Effector memory CD4-positive, alpha-beta T cell (primary cell): ENCODE measurements at regions not wholly inside any gene's neighbourhood (a gene's known extent, or its start where the extent isn't known, plus 50 kb on each side); places are given as distances from the start of the nearest gene placed in this dataset.
"Not testable (repeated sequence)": the region's sequence is repeated elsewhere in the genome, so short reads cannot be mapped to it uniquely, and the experiment has no call there.

Experiments used
- DNase-seq, 3 donors: peaks; one replicate each; pipeline ENCODE4 v3.0.0-alpha.2; 2020
- H3K27ac ChIP-seq: 2 replicates; pipeline ENCODE4 v1.7.0; 2013; ENCODE audit warnings: mild to moderate bottlenecking, low read length, moderate library complexity; ENCODE audit not compliant: insufficient read depth, poor library complexity, severe bottlenecking
- H3K27me3 ChIP-seq: replicated peaks from 2 replicates; pipeline ENCODE4 v1.7.0; 2013; ENCODE audit warnings: mild to moderate bottlenecking, low read length; ENCODE audit not compliant: insufficient read depth, control insufficient read depth, poor library complexity, severe bottlenecking
- H3K36me3 ChIP-seq: 2 replicates; pipeline ENCODE4 v1.7.0; 2013; ENCODE audit warnings: mild to moderate bottlenecking, low read length, moderate library complexity; ENCODE audit not compliant: control insufficient read depth, insufficient read depth
- H3K4me1 ChIP-seq: 2 replicates; pipeline ENCODE4 v1.7.0; 2013; ENCODE audit warnings: low read length, mild to moderate bottlenecking; ENCODE audit not compliant: control insufficient read depth, insufficient read depth, poor library complexity, severe bottlenecking
- H3K4me3 ChIP-seq: 2 replicates; pipeline ENCODE4 v1.7.0; 2013; ENCODE audit warnings: low read length, low read depth, mild to moderate bottlenecking; ENCODE audit not compliant: insufficient read depth, poor library complexity, severe bottlenecking
- H3K9me3 ChIP-seq: 2 replicates; pipeline ENCODE4 v1.7.0; 2013; ENCODE audit warnings: mild to moderate bottlenecking, low read length, moderate library complexity; ENCODE audit not compliant: control insufficient read depth

DNA sequence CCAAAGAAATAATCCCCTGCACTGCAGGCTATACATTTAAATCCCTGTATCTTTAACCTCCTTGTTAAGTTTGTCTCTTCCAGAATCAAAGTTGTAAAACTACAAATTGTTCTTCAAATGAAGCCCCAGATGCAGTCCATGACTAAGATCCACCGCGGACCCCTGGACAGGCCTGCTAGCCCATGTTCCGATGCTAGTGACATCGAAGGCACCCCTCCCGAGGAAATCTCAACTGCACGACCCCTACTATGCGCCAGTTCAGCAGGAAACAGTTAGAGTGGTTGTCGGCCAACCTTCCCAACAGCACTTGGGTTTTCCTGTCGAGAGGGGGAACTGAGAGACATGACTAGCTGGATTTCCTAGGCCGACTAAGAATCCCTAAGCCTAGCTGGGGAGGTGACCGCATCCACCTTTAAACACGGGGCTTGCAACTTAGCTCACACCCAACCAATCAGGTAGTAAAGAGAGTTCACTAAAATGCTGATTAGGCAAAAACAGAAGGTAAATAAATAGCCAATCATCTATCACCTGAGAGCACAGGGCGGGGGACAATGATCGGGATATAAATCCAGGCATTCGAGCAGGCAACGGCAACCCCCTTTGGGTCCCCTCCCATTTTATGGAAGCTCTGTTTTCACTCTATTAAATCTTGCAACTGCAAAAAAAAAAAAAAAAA is 523.9 kb downstream of the REEP3 start:
- not testable (repeated sequence) for H3K9me3 ChIP-seq, H3K4me3 ChIP-seq, H3K36me3 ChIP-seq, H3K27ac ChIP-seq, DNase-seq, H3K27me3 ChIP-seq, H3K4me1 ChIP-seq

DNA sequence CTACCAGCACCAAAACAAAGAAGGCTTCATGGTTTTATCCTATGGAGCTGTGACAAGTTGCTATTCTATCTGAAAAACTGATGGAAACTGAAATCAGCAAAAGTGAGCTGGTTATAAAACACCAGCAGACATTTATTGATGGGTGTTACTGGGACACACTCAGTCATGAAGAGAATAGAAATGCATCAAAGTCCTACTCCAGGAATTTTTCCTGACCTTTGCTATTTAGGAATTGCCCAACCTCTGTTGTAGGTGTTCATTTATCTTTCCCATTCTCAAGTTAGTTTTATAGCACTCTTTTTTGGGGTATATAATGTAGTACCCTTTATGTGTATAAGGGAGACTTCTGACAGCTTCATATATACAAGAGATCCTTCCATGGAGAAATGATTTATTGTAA is 533.2 kb downstream of the REEP3 start:
- no peaks in the 10 kb centered on the region for H3K9me3 ChIP-seq
- no peaks in the 10 kb centered on the region for H3K36me3 ChIP-seq
- H3K27ac ChIP-seq, result no peak overlapping the region
- DNase-seq, result no peak
- no peak overlapping the region for H3K4me3 ChIP-seq
- no peaks in the 10 kb centered on the region for H3K4me1 ChIP-seq
- no peaks in the 10 kb centered on the region for H3K27me3 ChIP-seq

DNA sequence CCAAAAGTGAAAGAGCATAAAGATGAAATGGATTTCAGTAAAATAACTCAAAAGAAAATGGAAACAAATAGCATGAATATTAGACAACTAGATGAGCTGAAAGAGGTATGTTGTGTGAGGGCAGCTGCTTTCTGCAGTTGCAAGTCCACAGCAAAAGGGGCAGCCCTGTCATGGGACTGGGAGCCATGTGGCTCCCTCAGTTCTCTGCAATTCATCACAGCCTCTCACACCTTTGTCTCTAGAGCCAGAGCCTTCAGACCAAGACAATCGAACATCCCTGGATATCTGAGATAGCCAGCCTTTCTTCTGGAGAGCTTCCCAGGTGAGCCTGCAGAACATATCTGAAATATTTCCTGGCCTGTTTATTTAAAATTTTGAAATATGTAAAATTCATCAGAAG is 538.7 kb downstream of the REEP3 start:
- Histone ChIP-seq H3K36me3 (no peaks in the 10 kb centered on the region), H3K27ac (no peak overlapping the region), H3K9me3 (no peaks in the 10 kb centered on the region), H3K4me3 (no peak overlapping the region), H3K27me3 (no peaks in the 10 kb centered on the region), H3K4me1 (no peaks in the 10 kb centered on the region)
- DNase-seq, result no peak

DNA sequence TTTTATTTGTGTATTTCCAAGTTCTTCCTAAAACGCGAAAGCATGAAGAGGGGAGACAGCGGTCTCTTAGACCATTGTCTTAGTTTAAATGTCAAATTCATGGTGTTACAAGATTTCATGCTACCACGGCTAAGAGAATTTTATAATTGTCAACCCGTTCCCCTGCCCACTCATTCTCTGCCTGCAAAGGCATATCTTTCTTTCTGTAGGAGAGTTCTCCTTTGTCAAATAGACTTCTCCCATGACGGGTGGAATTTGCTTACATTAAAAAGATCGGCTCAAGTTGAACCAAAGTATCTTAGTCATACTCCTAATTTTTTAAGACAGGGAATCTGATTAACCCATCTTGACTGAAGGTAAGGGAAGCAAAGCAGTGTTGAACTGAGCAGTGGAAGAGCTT is 539.2 kb downstream of the REEP3 start:
- no peak for DNase-seq
- no peak overlapping the region for H3K27ac ChIP-seq
- H3K27me3 ChIP-seq, result no peaks in the 10 kb centered on the region
- H3K9me3 ChIP-seq, result no peaks in the 10 kb centered on the region
- no peak overlapping the region for H3K4me3 ChIP-seq
- no peaks in the 10 kb centered on the region for H3K4me1 ChIP-seq
- H3K36me3 ChIP-seq, result no peaks in the 10 kb centered on the region

DNA sequence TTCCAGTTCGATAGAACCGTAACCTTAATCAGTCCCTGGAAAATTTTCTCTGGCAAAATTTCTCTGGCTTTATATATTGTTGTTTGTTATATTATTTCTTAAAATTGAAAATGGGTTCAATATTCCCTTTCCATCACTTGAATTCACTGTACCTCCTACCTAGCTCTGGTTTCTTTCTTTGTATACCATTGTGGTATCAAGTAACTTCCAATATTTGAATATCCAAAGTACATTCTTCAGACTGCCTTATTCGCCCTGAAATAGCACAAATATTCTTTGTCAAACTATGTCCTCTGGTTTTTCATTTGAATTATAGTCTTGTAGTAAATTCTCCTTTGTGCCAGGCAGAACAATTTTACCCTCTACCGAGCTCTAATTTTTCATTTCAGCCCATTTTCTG is 541.6 kb downstream of the REEP3 start:
- Histone ChIP-seq H3K27me3 (no peaks in the 10 kb centered on the region), H3K27ac (no peak overlapping the region), H3K36me3 (no peaks in the 10 kb centered on the region), H3K4me1 (no peaks in the 10 kb centered on the region), H3K9me3 (no peaks in the 10 kb centered on the region), H3K4me3 (no peak overlapping the region)
- DNase-seq, result no peak

DNA sequence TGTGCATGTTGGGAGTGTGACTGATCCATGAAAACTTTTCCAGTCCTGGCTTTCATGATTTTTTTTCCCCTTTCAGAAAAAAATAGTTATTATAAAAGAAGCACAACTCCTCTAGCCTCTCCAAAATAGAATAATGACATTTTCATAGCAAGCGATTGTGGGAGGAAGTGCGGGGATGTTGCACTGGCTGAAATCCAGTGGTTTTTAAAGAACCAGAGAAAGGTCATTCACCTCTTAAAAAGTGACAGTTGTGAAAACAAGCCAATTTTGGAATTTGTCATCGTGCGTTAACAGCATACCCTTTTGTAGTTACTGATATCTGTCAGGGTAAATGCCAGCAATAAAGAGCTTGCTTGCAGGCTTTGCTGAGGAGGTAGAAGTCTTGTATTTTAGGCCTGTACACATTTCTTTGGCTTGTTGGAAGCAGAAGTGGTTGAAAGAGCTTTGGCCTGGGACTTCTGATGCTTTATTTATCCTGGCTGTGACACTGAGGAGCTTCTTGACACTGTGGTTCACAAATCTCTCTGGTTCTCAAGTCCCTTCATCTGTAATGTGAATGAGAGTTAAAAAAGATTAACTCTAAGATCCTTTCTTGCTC is 545.9 kb downstream of the REEP3 start:
- Histone ChIP-seq H3K4me1 (no peaks in the 10 kb centered on the region), H3K36me3 (no peaks in the 10 kb centered on the region), H3K9me3 (no peaks in the 10 kb centered on the region), H3K27ac (no peak overlapping the region), H3K4me3 (no peak overlapping the region), H3K27me3 (no peaks in the 10 kb centered on the region)
- no peak for DNase-seq

DNA sequence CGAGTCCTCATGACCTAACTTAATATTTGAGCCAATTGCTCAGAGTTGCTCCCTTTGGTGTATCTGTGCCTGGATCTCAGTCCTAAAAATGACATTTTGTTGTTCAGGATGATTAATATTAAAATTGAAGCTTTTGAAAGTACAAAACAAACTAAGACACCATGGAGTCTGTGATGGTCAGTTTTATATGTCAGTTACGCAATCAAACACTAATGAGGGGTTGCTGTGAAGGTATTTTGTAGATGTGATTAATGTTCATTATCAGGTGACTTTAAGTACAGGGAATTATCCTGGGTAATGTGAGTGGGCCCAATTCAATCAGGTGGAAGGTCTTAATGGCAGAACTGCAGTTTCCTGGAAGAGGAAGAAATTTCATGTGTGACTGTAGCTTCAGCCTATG is 546.7 kb downstream of the REEP3 start:
- DNase-seq, result no peak
- Histone ChIP-seq H3K9me3 (no peaks in the 10 kb centered on the region), H3K27ac (no peak overlapping the region), H3K27me3 (no peaks in the 10 kb centered on the region), H3K36me3 (no peaks in the 10 kb centered on the region), H3K4me1 (no peaks in the 10 kb centered on the region), H3K4me3 (no peak overlapping the region)

DNA sequence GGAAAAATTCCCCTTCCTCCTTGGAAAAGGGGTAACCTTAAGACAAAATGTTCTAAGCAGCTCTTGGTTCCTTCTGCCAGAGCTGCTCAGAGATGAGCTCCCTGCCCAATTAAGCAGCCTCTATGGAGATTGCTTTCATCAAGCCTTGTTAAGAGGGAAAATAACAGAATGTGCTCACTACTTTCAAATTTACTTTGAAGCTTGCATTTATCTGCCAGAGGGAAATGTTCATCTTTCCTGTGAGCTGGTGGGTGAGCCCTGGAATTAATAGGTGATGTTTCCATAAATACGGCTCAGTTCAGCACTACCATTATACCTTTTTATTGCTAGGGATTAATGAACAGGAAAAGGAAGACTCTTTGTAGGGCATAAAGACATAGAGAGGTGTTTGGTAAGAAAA is 549.0 kb downstream of the REEP3 start:
- Histone ChIP-seq H3K27me3 (no peaks in the 10 kb centered on the region), H3K9me3 (no peaks in the 10 kb centered on the region), H3K36me3 (no peaks in the 10 kb centered on the region), H3K27ac (no peak overlapping the region), H3K4me1 (no peaks in the 10 kb centered on the region), H3K4me3 (no peak overlapping the region)
- DNase-seq, result no peak

DNA sequence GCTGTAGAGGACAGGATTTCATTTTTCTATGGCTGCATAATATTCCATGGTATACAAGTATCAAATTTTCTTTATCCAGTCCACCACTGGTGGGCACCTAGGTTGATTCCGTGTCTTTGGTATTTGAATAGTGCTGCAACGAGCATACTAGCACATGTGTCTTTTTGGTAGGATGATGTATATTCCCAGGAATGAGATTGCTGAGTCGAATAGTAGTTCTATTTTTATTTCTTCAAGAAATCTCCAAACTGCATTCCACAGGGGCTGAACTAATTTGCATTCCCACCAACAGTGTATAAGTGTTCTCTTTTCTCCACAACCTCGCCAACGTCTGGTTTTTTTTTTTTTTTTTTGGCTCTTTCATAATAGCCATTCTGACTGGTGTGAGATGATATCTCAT is 550.0 kb downstream of the REEP3 start:
- no peaks in the 10 kb centered on the region for H3K9me3 ChIP-seq
- no peak overlapping the region for H3K4me3 ChIP-seq
- no peaks in the 10 kb centered on the region for H3K4me1 ChIP-seq
- no peaks in the 10 kb centered on the region for H3K36me3 ChIP-seq
- H3K27me3 ChIP-seq, result no peaks in the 10 kb centered on the region
- DNase-seq, result no peak
- H3K27ac ChIP-seq, result no peak overlapping the region

DNA sequence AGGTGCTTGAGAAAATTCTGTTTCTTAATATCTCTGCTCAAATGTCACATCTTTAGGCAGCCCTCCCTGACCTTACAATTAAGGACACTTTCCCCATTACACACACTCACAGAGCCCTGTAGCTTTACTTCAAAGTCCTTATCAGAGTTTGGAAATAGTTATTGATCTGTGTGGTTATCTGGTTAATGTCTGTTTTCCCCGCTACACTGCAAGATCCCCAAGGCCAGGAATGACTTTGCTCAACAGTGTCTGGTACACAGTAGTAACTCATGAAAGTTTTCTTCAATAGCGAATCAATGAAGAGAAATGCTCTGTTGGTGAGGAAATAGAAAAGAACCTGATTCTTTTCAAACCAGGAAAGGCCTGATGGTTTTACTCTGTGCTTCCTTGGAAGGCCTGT is 554.4 kb downstream of the REEP3 start:
- H3K4me1 ChIP-seq, result no peaks in the 10 kb centered on the region
- no peak for DNase-seq
- H3K9me3 ChIP-seq, result no peaks in the 10 kb centered on the region
- no peaks in the 10 kb centered on the region for H3K36me3 ChIP-seq
- H3K27me3 ChIP-seq, result no peaks in the 10 kb centered on the region
- H3K27ac ChIP-seq, result no peak overlapping the region
- H3K4me3 ChIP-seq, result no peak overlapping the region
